ENCODE measurements at regions not wholly inside any gene's neighbourhood (a gene's known extent, or its start where the extent isn't known, plus 50 kb on each side); places are given as distances from the start of the nearest gene placed in this dataset.

- Histone ChIP-seq H3K4me2 (no peak overlapping the region), H3K79me2 (replicated peaks; ENCODE audit: insufficient read depth) (no peaks in the 10 kb centered on the region), H3K4me3 (no peak overlapping the region), H4K20me1 (replicated peaks; ENCODE audit: insufficient read depth) (no peaks in the 10 kb centered on the region), H2AFZ (no peak overlapping the region), H3K4me1 (ENCODE audit: insufficient read depth) (no peaks in the 10 kb centered on the region), H3F3A (replicated peaks; ENCODE audit: low read depth) (no peaks in the 10 kb centered on the region), H3K27ac (ENCODE audit: low read depth) (no peak overlapping the region), H3K9me2 (ENCODE audit: insufficient read depth) (no peaks in the 10 kb centered on the region), H3K36me3 (ENCODE audit: insufficient read depth) (no peaks in the 10 kb centered on the region), H3K27me3 (ENCODE audit: insufficient read depth) (no peaks in the 10 kb centered on the region)
- H3K4me3 Mint-ChIP-seq, result no peak overlapping the region
- H3K4me1 Mint-ChIP-seq, result peaks cover 3% of the 10 kb centered on the region; the same call in 1 of the 3 replicates
- H3K9me3 Mint-ChIP-seq, result no peaks in the 10 kb centered on the region
- H3K36me3 Mint-ChIP-seq (ENCODE audit: low read depth), result no peaks in the 10 kb centered on the region
- ATAC-seq (no peak), DNase-seq (ENCODE audit: low spot score) (no peak)
- TF ChIP-seq EZH2 (IDR thresholded peaks at IDR 0.05; ENCODE audit: low read depth, unreplicated experiment) (no peak), ZNF462 (CRISPR knock-in tag; IDR thresholded peaks at IDR 0.05) (no peak), STAT1 (IDR thresholded peaks at IDR 0.05; ENCODE audit: unreplicated experiment) (no peak), CREB1 (CRISPR knock-in tag; IDR thresholded peaks at IDR 0.05; ENCODE audit: low read depth) (no peak), POLR2AphosphoS5 (IDR thresholded peaks at IDR 0.05; ENCODE audit: low read depth) (no peak), JUNB (IDR thresholded peaks at IDR 0.05; ENCODE audit: unreplicated experiment) (no peak), REST (IDR thresholded peaks at IDR 0.05; ENCODE audit: unreplicated experiment) (no peak), NANOG (IDR thresholded peaks at IDR 0.05; ENCODE audit: borderline replicate concordance) (no peak), ZNF331 (CRISPR knock-in tag; IDR thresholded peaks at IDR 0.05; ENCODE audit: low read depth) (no peak), ZNF114 (CRISPR knock-in tag; IDR thresholded peaks at IDR 0.05) (no peak), EZH2phosphoT487 (IDR thresholded peaks at IDR 0.05; ENCODE audit: unreplicated experiment) (no peak)
- no peaks in the 10 kb centered on the region for H3K27me3 Mint-ChIP-seq (ENCODE audit: insufficient read depth, low read depth, poor library complexity)
- H3K27ac Mint-ChIP-seq, result no peak overlapping the region
Observed at GRCh38 chr3:168183774-168184173, 88.0 kb upstream of the GOLIM4 start.

Measured in GM23338 (cell line).